ENCODE measurements at regions not wholly inside any gene's neighbourhood (a gene's known extent, or its start where the extent isn't known, plus 50 kb on each side); places are given as distances from the start of the nearest gene placed in this dataset.

- TF ChIP-seq, protein P1, sequence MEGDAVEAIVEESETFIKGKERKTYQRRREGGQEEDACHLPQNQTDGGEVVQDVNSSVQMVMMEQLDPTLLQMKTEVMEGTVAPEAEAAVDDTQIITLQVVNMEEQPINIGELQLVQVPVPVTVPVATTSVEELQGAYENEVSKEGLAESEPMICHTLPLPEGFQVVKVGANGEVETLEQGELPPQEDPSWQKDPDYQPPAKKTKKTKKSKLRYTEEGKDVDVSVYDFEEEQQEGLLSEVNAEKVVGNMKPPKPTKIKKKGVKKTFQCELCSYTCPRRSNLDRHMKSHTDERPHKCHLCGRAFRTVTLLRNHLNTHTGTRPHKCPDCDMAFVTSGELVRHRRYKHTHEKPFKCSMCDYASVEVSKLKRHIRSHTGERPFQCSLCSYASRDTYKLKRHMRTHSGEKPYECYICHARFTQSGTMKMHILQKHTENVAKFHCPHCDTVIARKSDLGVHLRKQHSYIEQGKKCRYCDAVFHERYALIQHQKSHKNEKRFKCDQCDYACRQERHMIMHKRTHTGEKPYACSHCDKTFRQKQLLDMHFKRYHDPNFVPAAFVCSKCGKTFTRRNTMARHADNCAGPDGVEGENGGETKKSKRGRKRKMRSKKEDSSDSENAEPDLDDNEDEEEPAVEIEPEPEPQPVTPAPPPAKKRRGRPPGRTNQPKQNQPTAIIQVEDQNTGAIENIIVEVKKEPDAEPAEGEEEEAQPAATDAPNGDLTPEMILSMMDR (IDR thresholded peaks at IDR 0.05), result no peak
- no peak for TF ChIP-seq POLR2A (IDR thresholded peaks at IDR 0.05)
Measured at GRCh38 chr9:107973451-107973850, 483.9 kb upstream of the KLF4 start.
